K562 (cell line): ENCODE measurements at regions not wholly inside any gene's neighbourhood (a gene's known extent, or its start where the extent isn't known, plus 50 kb on each side); places are given as distances from the start of the nearest gene placed in this dataset.
"Not testable (repeated sequence)": the region's sequence is repeated elsewhere in the genome, so short reads cannot be mapped to it uniquely, and the experiment has no call there.

Experiments used
- ATAC-seq: fragments of 200-7000 bp; cut with Tn5 transposase; 3 replicates; pipeline ENCODE4 v1.9.1; 2020; ENCODE audit warnings: moderate library complexity
- BruUV-seq: library from RNA; stranded (reverse); fragments of 400-500 nt; replicated peaks from 2 replicates; lab custom pipeline; 2021; lab: Mats Ljungman, UMichigan
- CTCF ChIA-PET: fragments of 300-600 bp; formaldehyde crosslinking; extraction: SDS; loops from one replicate; lab custom pipeline; 2021; ENCODE audit warnings: low intra/inter-chr PET ratio; lab: Yijun Ruan, JAX
- POLR2A ChIA-PET: fragments of 300-600, 350-650 bp; sonication (Branson Sonifier 250); formaldehyde crosslinking; extraction: SDS; loops from one replicate; lab custom pipeline; 2021; ENCODE audit warnings: antibody characterized with exemption, inconsistent platforms; lab: Yijun Ruan, JAX
- DNase-seq, 4 experiments: peaks; one replicate each; pipeline versions ENCODE4 v3.0.0 to v3.0.0-alpha.2; 2011 to 2018; ENCODE audit warnings: low spot score in 3 of 4, mixed read lengths in 3 of 4; ENCODE audit errors: extremely low read depth in 1 of 4
- FAIRE-seq: peaks from 2 replicates; lab custom pipeline; 2011; peaks lifted over from hg19 to GRCh38; lab: Jason Lieb, UNC
- H2AFZ ChIP-seq: 2 replicates; pipeline ENCODE4 v1.6.0; 2011; ENCODE audit warnings: low read depth, low read length, control low read depth, inconsistent platforms
- H3K27ac ChIP-seq: fragments of 200-600 bp; 3 replicates; pipeline ENCODE4 v1.8.0; 2011; ENCODE audit warnings: low read depth, mild to moderate bottlenecking, control low read depth, inconsistent platforms, low read length, moderate library complexity, mixed read lengths; ENCODE audit errors: extremely low read depth
- H3K27me3 ChIP-seq, 2 experiments: fragments of 300-600 bp in 1 of 2; 2 replicates in 1 of 2; 3 replicates in 1 of 2; pipeline versions ENCODE4 v1.6.0 to v1.8.0; 2011; ENCODE audit warnings: inconsistent platforms in 2 of 2, low read length in 2 of 2, mild to moderate bottlenecking in 1 of 2, mixed read lengths in 1 of 2, moderate library complexity in 1 of 2; ENCODE audit not compliant: control insufficient read depth in 2 of 2, insufficient read depth in 2 of 2
- H3K36me3 ChIP-seq: fragments of 300-600 bp; 3 replicates; pipeline ENCODE4 v1.8.0; 2011; ENCODE audit warnings: mild to moderate bottlenecking, low read length, inconsistent platforms; ENCODE audit not compliant: control insufficient read depth, insufficient read depth
- H3K4me1 ChIP-seq, 2 experiments: fragments of 200-600 bp in 1 of 2; replicated peaks in 1 of 2; 2 replicates in 1 of 2; 3 replicates in 1 of 2; pipeline versions ENCODE4 v1.5.1 to v1.8.0; 2011; ENCODE audit warnings: inconsistent platforms in 2 of 2, low read length in 2 of 2, mild to moderate bottlenecking in 1 of 2, mixed read lengths in 1 of 2, moderate library complexity in 1 of 2; ENCODE audit not compliant: control insufficient read depth in 2 of 2, insufficient read depth in 2 of 2
- H3K4me2 ChIP-seq: 2 replicates; pipeline ENCODE4 v1.6.1; 2011; ENCODE audit warnings: low read length, control low read depth, inconsistent platforms, mixed read lengths; ENCODE audit not compliant: insufficient read depth
- H3K4me3 ChIP-seq: fragments of 200-600 bp; sonication (generic), shearing (Covaris generic); 2 replicates; pipeline ENCODE4 v1.5.1; 2016; ENCODE audit warnings: control low read depth, inconsistent platforms
- H3K79me2 ChIP-seq: fragments of 200-600 bp; 3 replicates; pipeline ENCODE4 v1.8.0; 2011; ENCODE audit warnings: low read length, inconsistent platforms; ENCODE audit not compliant: control insufficient read depth, insufficient read depth
- H3K9ac ChIP-seq, 2 experiments: 2 replicates each; pipeline versions ENCODE4 v1.6.0 to v1.6.1; 2011; ENCODE audit warnings: low read depth in 2 of 2, low read length in 2 of 2, control low read depth in 1 of 2, inconsistent platforms in 1 of 2, mild to moderate bottlenecking in 1 of 2, mixed read lengths in 1 of 2; ENCODE audit not compliant: insufficient read depth in 1 of 2
- H3K9me1 ChIP-seq: one replicate; pipeline ENCODE4 v1.6.0; 2011; ENCODE audit warnings: inconsistent platforms, mild to moderate bottlenecking, low read length, moderate library complexity; ENCODE audit not compliant: control insufficient read depth, insufficient read depth
- H3K9me3 ChIP-seq: replicated peaks from 2 replicates; pipeline ENCODE4 v1.5.1; 2011; ENCODE audit warnings: low read depth, low read length, inconsistent platforms; ENCODE audit not compliant: control insufficient read depth, insufficient read depth
- H4K20me1 ChIP-seq: replicated peaks from 2 replicates; pipeline ENCODE4 v1.6.1; 2011; ENCODE audit warnings: low read length, inconsistent platforms, mixed read lengths; ENCODE audit not compliant: control insufficient read depth, insufficient read depth
- CAMTA2 ChIP-seq: fragments of 250-450 bp; sonication (Bioruptor Pico); conservative IDR thresholded peaks from 2 replicates; pipeline ENCODE4 v1.5.1; 2022
- SOX6 ChIP-seq: fragments of 450-650 bp; IDR thresholded peaks from 2 replicates; pipeline ENCODE4 v1.6.1; 2014; ENCODE audit warnings: mild to moderate bottlenecking
- ZNF77 ChIP-seq: fragments of 250-450 bp; sonication (Bioruptor Pico); IDR thresholded peaks from 2 replicates; pipeline ENCODE4 v1.5.0; 2020
- ZSCAN32 ChIP-seq: fragments of 450-650 bp; formaldehyde crosslinking; IDR thresholded peaks from 2 replicates; pipeline ENCODE4 v1.4.0; 2020; ENCODE audit warnings: mild to moderate bottlenecking, moderate library complexity
- WGBS: fragments of 100-300 bp; shearing (Covaris generic); methylation state at CpG from one replicate; pipeline ENCODE4 v1.1.6; 2016; ENCODE audit warnings: low coverage, mixed read lengths; ENCODE audit not compliant: insufficient coverage; ENCODE audit errors: missing lambda C conversion rate; 5-methylcytosine and 5-hydroxymethylcytosine counted together
- in situ Hi-C: fragments of 300-500 bp; cut with MboI; formaldehyde crosslinking; loops from 4 replicates; pipeline ENCODE4 v1.15.0; 2018; ENCODE audit warnings: inconsistent platforms, mixed read lengths
- intact Hi-C: fragments of 100-400 bp; cut with micrococcal nuclease; formaldehyde crosslinking; loops from 2 replicates; pipeline ENCODE4 v1.14.2; 2022
- TF ChIP-seq, protein P1 (sequence below): fragments of 250-450 bp; sonication (Bioruptor Pico); IDR thresholded peaks from 2 replicates; pipeline ENCODE4 v1.5.0; 2022; ENCODE audit warnings: mild to moderate bottlenecking

DNA sequence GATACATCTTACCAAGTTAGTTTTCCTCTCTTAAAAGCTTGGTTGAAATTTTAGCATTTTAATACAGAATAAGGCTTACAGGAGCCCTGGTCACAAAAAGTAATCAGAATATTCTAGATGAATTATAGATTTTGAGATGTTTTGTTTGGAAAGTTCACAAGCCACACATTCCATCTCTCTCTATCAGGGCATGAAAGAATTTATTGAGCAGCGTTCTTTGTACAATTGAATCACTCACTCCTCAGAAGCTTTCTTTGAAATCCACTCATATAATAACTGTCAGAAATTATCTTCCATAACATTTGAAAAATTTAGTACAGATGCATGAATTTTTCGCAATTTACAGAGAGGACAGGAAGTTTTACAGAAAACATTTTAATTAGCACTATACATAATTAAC, 938.6 kb upstream of the MDGA2 start:
- BruUV-seq, result no TSS peak
- no peaks in the 10 kb centered on the region for H3K79me2 ChIP-seq
- TF ChIP-seq ZNF77 (CRISPR knock-in tag) (no peak), ZSCAN32 (CRISPR knock-in tag) (no peak), CAMTA2 (CRISPR knock-in tag) (no peak), SOX6 (no peak)
- TF ChIP-seq, protein P1, sequence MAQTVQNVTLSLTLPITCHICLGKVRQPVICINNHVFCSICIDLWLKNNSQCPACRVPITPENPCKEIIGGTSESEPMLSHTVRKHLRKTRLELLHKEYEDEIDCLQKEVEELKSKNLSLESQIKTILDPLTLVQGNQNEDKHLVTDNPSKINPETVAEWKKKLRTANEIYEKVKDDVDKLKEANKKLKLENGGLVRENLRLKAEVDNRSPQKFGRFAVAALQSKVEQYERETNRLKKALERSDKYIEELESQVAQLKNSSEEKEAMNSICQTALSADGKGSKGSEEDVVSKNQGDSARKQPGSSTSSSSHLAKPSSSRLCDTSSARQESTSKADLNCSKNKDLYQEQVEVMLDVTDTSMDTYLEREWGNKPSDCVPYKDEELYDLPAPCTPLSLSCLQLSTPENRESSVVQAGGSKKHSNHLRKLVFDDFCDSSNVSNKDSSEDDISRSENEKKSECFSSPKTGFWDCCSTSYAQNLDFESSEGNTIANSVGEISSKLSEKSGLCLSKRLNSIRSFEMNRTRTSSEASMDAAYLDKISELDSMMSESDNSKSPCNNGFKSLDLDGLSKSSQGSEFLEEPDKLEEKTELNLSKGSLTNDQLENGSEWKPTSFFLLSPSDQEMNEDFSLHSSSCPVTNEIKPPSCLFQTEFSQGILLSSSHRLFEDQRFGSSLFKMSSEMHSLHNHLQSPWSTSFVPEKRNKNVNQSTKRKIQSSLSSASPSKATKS (CRISPR knock-in tag), result no peak
- no peaks in the 10 kb centered on the region for H4K20me1 ChIP-seq
- H3K27ac ChIP-seq, result no peak overlapping the region
- H3K36me3 ChIP-seq, result no peaks in the 10 kb centered on the region
- no peaks in the 10 kb centered on the region for H3K4me1 ChIP-seq
- no peak overlapping the region for H2AFZ ChIP-seq
- FAIRE-seq, result no peak
- no peak for ATAC-seq
- H3K9me1 ChIP-seq, result no peaks in the 10 kb centered on the region
- intact Hi-C loops (no loop called here), in situ Hi-C loops (no loop called here)
- no peaks in the 10 kb centered on the region for H3K9me3 ChIP-seq
- H3K4me3 ChIP-seq, result no peak overlapping the region
- WGBS, result 0% methylated on average over 2 of the region's 2 CpGs
- H3K27me3 ChIP-seq, result no peaks in the 10 kb centered on the region
- CTCF ChIA-PET, result no interaction called here
- no peak overlapping the region for H3K9ac ChIP-seq
- no peak overlapping the region for H3K4me2 ChIP-seq
- POLR2A ChIA-PET, result no interaction called here
- DNase-seq, result no peak

DNA sequence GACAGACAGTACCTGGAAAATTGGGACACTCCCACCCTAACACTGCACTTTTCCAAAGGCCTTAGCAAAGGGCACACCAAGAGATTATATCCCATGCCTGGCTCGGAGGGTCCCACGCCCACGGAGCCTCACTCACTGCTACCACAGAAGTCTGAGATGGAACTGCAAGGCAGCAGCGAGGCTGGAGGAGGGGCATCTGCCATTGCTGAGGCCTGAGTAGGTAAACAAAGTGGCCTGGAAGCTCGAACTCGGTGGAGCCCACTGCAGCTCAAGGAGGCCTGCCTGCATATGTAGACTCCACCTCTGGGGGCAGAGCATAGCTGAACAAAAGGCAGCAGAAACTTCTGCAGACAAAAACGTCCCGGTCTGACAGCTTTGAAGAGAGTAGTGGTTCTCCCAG, 931.6 kb upstream of the MDGA2 start:
- H3K27ac ChIP-seq, intact Hi-C loops, H3K4me1 ChIP-seq, FAIRE-seq, H4K20me1 ChIP-seq, H3K9ac ChIP-seq, in situ Hi-C loops, H3K9me1 ChIP-seq, DNase-seq, CTCF ChIA-PET, H3K4me2 ChIP-seq, H3K79me2 ChIP-seq, H3K27me3 ChIP-seq, H3K36me3 ChIP-seq, BruUV-seq, H3K9me3 ChIP-seq, H2AFZ ChIP-seq, POLR2A ChIA-PET, H3K4me3 ChIP-seq, ATAC-seq: not testable (repeated sequence)
- 2% methylated on average over 7 of the region's 8 CpGs for WGBS
